ENCODE measurements at regions not wholly inside any gene's neighbourhood (a gene's known extent, or its start where the extent isn't known, plus 50 kb on each side); places are given as distances from the start of the nearest gene placed in this dataset.

DNA sequence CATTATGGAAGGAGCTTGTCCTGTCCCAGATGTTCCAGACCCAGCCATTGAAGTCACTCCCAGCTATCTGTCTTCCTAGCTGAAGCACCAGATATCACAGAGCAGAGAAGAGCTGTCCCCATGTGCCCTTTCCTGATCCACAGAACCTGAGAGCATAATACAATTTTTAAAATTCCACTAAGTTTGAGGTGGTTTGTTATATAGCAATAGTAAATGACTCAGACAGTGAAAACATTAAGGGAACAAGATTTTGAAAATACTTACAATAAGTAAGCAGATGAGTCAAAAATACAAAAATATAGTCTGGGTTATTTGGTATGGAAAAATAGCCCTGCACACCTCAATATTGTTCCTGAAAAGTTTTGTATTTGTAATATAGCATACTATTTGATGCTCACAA is 85.8 kb upstream of the GLS start:
- H4K20me1 ChIP-seq (ENCODE audit: insufficient read depth, low read length) = no peaks in the 10 kb centered on the region
- H3K4me3 ChIP-seq (ENCODE audit: insufficient read depth, low read length) = no peak overlapping the region
- H3K27me3 ChIP-seq (ENCODE audit: insufficient read depth, low read length) = no peaks in the 10 kb centered on the region
- peak; percentile 63 for DNase-seq (ENCODE audit: insufficient read length, low spot score, missing footprints)
- H3K36me3 ChIP-seq (ENCODE audit: insufficient read depth, low read length) = no peaks in the 10 kb centered on the region
- H3K27ac ChIP-seq (ENCODE audit: low read depth, low read length) = no peak overlapping the region
- no peaks in the 10 kb centered on the region for H3K79me2 ChIP-seq (ENCODE audit: insufficient read depth, low read length)
- no peaks in the 10 kb centered on the region for H3K9me3 ChIP-seq (ENCODE audit: low read depth, low read length)
- peaks cover 17% of the 10 kb centered on the region for H3K4me1 ChIP-seq (ENCODE audit: insufficient read depth, low read length)
- H2AFZ ChIP-seq (ENCODE audit: low read length) = no peak overlapping the region
- no peak overlapping the region for H3K4me2 ChIP-seq (ENCODE audit: insufficient read depth, low read length)
- TF ChIP-seq, protein P1, sequence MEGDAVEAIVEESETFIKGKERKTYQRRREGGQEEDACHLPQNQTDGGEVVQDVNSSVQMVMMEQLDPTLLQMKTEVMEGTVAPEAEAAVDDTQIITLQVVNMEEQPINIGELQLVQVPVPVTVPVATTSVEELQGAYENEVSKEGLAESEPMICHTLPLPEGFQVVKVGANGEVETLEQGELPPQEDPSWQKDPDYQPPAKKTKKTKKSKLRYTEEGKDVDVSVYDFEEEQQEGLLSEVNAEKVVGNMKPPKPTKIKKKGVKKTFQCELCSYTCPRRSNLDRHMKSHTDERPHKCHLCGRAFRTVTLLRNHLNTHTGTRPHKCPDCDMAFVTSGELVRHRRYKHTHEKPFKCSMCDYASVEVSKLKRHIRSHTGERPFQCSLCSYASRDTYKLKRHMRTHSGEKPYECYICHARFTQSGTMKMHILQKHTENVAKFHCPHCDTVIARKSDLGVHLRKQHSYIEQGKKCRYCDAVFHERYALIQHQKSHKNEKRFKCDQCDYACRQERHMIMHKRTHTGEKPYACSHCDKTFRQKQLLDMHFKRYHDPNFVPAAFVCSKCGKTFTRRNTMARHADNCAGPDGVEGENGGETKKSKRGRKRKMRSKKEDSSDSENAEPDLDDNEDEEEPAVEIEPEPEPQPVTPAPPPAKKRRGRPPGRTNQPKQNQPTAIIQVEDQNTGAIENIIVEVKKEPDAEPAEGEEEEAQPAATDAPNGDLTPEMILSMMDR (IDR thresholded peaks at IDR 0.05; ENCODE audit: extremely low read depth, low read depth, low read length) = no peak

GRCh38 chr2:190795686-190796085 is 84.9 kb upstream of the GLS start:
- Histone ChIP-seq H3K27me3 (ENCODE audit: insufficient read depth, low read length) (no peaks in the 10 kb centered on the region), H3K27ac (ENCODE audit: low read depth, low read length) (no peak overlapping the region), H3K4me1 (ENCODE audit: insufficient read depth, low read length) (peaks cover 17% of the 10 kb centered on the region), H3K4me2 (ENCODE audit: insufficient read depth, low read length) (no peak overlapping the region), H2AFZ (ENCODE audit: low read length) (no peak overlapping the region), H3K79me2 (ENCODE audit: insufficient read depth, low read length) (no peaks in the 10 kb centered on the region), H3K9me3 (ENCODE audit: low read depth, low read length) (no peaks in the 10 kb centered on the region), H3K36me3 (ENCODE audit: insufficient read depth, low read length) (no peaks in the 10 kb centered on the region), H3K4me3 (ENCODE audit: insufficient read depth, low read length) (no peak overlapping the region), H4K20me1 (ENCODE audit: insufficient read depth, low read length) (no peaks in the 10 kb centered on the region)
- no peak for DNase-seq (ENCODE audit: insufficient read length, low spot score, missing footprints)
- TF ChIP-seq, protein P1 (IDR thresholded peaks at IDR 0.05; ENCODE audit: extremely low read depth, low read depth, low read length) = no peak

- no peaks in the 10 kb centered on the region for H3K79me2 ChIP-seq (ENCODE audit: insufficient read depth, low read length)
- no peaks in the 10 kb centered on the region for H3K4me1 ChIP-seq (ENCODE audit: insufficient read depth, low read length)
- H3K4me2 ChIP-seq (ENCODE audit: insufficient read depth, low read length) = no peak overlapping the region
- H2AFZ ChIP-seq (ENCODE audit: low read length) = no peak overlapping the region
- no peaks in the 10 kb centered on the region for H3K9me3 ChIP-seq (ENCODE audit: low read depth, low read length)
- no peak overlapping the region for H3K4me3 ChIP-seq (ENCODE audit: insufficient read depth, low read length)
- no peaks in the 10 kb centered on the region for H4K20me1 ChIP-seq (ENCODE audit: insufficient read depth, low read length)
- TF ChIP-seq, protein P1 (IDR thresholded peaks at IDR 0.05; ENCODE audit: extremely low read depth, low read depth, low read length) = no peak
- no peaks in the 10 kb centered on the region for H3K27me3 ChIP-seq (ENCODE audit: insufficient read depth, low read length)
- no peak for DNase-seq (ENCODE audit: insufficient read length, low spot score, missing footprints)
- no peak overlapping the region for H3K27ac ChIP-seq (ENCODE audit: low read depth, low read length)
- no peaks in the 10 kb centered on the region for H3K36me3 ChIP-seq (ENCODE audit: insufficient read depth, low read length)
Observed at GRCh38 chr2:190799999-190800398, 80.6 kb upstream of the GLS start.

DNA sequence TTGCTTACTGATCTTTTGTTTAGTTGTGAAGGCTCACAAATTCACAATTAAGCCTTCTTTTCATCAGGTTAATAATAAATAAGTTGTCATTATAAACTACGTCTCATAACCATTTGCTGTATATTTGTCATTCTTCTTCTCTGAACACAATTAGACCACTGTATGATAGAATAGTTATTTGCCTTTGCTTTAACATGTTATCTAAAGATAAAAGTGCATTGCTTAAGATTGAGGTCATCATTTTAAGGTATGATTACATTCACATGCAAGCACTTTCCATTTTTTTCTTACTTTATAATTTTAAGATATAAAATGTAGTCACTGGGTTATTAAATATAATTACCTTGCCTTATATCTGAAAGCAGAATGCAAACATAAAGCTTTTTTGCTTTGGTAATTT is 80.1 kb upstream of the GLS start:
- H3K27me3 ChIP-seq (ENCODE audit: insufficient read depth, low read length) = no peaks in the 10 kb centered on the region
- H3K4me2 ChIP-seq (ENCODE audit: insufficient read depth, low read length) = no peak overlapping the region
- no peaks in the 10 kb centered on the region for H4K20me1 ChIP-seq (ENCODE audit: insufficient read depth, low read length)
- no peaks in the 10 kb centered on the region for H3K36me3 ChIP-seq (ENCODE audit: insufficient read depth, low read length)
- H3K9me3 ChIP-seq (ENCODE audit: low read depth, low read length) = no peaks in the 10 kb centered on the region
- TF ChIP-seq, protein P1 (IDR thresholded peaks at IDR 0.05; ENCODE audit: extremely low read depth, low read depth, low read length) = no peak
- no peaks in the 10 kb centered on the region for H3K79me2 ChIP-seq (ENCODE audit: insufficient read depth, low read length)
- DNase-seq (ENCODE audit: insufficient read length, low spot score, missing footprints) = no peak
- no peak overlapping the region for H2AFZ ChIP-seq (ENCODE audit: low read length)
- H3K4me3 ChIP-seq (ENCODE audit: insufficient read depth, low read length) = no peak overlapping the region
- H3K4me1 ChIP-seq (ENCODE audit: insufficient read depth, low read length) = no peaks in the 10 kb centered on the region
- no peak overlapping the region for H3K27ac ChIP-seq (ENCODE audit: low read depth, low read length)
